Fibroblast of gingiva (primary cell): ENCODE measurements at regions not wholly inside any gene's neighbourhood (a gene's known extent, or its start where the extent isn't known, plus 50 kb on each side); places are given as distances from the start of the nearest gene placed in this dataset.
A peak's percentile ranks its signal among the peaks of the same experiment; 100 is the strongest.
"Not testable (repeated sequence)": the region's sequence is repeated elsewhere in the genome, so short reads cannot be mapped to it uniquely, and the experiment has no call there.

Source experiments
- DNase-seq: peaks from one replicate; pipeline ENCODE4 v3.0.0-alpha.2; 2011; ENCODE audit warnings: low read depth

GRCh38 chr16:31702796-31703195 is 170.8 kb upstream of the ZNF267 start:
- no peak for DNase-seq

GRCh38 chr16:31703526-31704128 is 170.0 kb upstream of the ZNF267 start:
- DNase-seq = no peak

- DNase-seq = no peak
Measured at GRCh38 chr16:31704138-31704537, 169.5 kb upstream of the ZNF267 start.

- no peak for DNase-seq
Measured at GRCh38 chr16:31705371-31705770, 168.2 kb upstream of the ZNF267 start.

- no peak for DNase-seq
Measured at GRCh38 chr16:31706318-31706717, 167.3 kb upstream of the ZNF267 start.

- no peak for DNase-seq
Measured at GRCh38 chr16:31706925-31707324, 166.7 kb upstream of the ZNF267 start.

DNA sequence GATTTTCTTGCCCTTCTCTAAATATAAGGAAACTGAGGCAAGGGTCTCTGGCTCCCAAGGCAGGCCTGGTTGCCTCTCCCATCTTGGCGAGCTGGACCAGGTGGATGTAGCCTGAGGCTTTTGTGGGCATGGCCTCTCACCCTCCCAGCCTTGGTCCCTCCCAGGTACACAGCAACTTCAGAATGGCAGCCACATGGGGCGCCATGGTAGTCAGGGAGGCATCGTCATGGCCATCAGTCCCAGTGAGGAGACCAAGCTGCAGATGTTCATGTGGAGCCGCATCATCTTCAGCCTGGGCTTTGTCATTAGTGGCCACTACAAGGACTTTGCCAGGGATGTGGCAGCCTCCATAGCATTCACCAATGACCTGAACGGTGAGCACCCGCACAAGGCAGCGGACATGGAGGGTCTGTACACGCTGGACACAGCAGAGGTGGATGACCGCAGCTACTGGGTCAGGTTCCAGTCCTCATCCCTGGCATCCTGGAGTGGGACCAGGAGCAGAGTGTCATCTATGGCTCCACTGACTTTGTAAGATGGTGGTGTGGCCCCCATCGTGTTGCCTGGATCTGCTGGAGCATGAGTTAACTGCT is 165.8 kb upstream of the ZNF267 start:
- DNase-seq = no peak

DNA sequence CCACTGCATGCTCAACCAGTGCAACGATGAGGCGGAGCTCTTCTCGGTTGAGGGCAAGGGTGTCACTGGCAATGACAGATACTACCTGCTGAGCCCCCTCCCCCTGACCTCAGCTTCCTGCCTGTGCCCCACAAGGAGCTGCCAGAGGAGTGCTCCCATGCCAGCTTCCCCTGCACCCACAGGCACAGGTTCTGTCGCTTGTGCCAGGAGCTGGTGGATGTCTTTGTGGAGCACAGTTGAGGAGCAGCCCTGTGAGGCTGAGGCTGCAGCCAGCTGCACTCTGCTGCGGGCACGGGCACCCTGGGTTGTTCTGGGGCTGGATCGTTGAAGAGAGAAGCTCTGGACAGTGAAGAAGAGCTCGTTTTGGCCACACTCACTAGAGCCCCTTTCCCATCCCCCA is 165.3 kb upstream of the ZNF267 start:
- no peak for DNase-seq

- DNase-seq = no peak
Measured at GRCh38 chr16:31709181-31709580, 164.4 kb upstream of the ZNF267 start.

- no peak for DNase-seq
Measured at GRCh38 chr16:31710134-31710533, 163.5 kb upstream of the ZNF267 start.

DNA sequence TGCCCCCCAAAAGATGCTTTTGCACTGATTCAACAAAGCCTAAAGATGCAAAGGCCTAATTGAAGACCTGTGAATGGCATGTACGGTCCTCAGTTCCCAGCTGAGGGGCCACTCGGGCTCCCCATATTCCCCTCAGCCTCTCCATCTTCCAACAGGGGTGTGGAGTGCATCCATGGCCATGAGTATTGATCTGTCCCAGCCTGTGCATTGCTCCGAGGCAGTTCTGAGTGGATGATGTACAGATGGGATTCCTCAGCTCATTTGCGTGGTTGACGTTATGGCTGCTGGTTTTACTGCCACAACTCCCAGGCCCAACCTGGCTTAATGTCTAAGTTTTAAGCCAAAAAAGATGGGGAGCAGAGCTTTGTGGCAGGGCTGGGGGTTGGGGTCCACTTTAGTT is 162.7 kb upstream of the ZNF267 start:
- no peak for DNase-seq

- DNase-seq = no peak
Measured at GRCh38 chr16:31711344-31711845, 162.2 kb upstream of the ZNF267 start.

GRCh38 chr16:31712064-31712540 is 161.5 kb upstream of the ZNF267 start:
- DNase-seq = no peak

GRCh38 chr16:31713071-31713944 is 160.3 kb upstream of the ZNF267 start:
- peak; percentile 87 for DNase-seq

GRCh38 chr16:31713945-31714902 is 159.4 kb upstream of the ZNF267 start:
- no peak for DNase-seq

DNA sequence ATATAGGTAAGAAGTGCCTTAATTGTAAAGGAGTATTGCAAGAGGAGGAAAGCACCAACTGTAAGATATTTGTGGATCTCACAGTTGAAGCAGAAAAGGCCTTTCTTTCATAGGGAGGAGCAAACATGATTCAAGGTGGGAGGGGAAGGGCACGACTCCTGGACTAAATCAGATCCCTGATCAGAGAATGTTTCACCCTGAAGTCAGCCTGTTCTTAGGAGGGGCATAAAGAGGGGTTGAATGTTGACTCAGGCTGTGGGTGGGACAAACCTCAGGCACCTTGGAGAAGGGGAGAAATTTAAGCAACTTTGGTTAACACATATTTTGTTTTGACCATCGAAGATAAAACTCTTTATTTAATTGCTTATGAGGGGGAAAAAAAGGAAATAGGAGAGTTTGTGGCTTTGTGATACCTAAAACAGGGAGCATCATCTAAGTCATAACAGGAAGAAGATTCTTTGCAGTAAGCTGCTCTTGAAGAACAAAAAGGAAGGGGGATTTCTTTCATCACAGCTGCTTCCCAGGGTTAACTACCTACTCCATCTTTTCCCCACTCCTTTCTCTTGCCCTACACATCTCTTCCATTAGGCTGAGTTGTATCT is 158.6 kb upstream of the ZNF267 start:
- DNase-seq = no peak

GRCh38 chr16:31715915-31716314 is 157.7 kb upstream of the ZNF267 start:
- DNase-seq = no peak

DNA sequence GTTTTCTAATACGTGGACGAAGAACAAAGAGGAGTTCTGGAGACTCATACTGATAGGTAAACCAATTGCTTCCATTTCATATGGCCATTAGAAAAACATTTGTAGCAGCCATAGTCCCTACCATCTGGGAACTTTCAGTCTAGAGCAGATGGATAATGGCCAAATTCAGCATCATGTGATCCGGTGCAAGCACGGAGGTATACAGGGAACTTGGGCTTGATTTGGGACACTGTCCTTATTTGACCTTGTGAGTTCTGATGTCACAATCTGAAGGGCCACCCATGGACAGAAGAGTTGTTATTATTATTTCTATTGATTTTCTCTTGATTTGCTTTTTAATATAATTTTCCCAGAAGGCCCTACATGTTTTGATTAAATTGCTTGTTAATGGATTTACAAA is 154.6 kb upstream of the ZNF267 start:
- DNase-seq = no peak

DNA sequence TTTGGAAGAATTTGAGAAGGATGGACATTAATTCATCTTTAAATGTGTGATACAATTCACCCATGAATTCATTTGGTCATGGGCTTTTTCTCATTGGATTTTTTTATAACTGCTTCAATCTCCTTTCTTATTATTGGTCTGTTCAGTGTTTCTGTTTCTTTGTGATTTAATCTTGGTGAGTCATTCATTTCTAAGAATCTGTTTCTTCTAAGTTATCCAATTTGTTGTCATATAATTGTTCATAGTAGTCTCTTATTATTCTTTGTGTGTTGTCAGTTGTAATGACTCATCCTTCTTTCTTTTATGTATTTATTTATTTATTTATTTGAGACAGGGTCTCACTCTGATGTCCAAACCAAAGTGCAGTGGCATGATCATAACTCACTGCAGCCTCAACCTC is 146.1 kb upstream of the ZNF267 start:
- no peak for DNase-seq

- DNase-seq = no peak
Measured at GRCh38 chr16:31734265-31734664, 139.3 kb upstream of the ZNF267 start.

DNA sequence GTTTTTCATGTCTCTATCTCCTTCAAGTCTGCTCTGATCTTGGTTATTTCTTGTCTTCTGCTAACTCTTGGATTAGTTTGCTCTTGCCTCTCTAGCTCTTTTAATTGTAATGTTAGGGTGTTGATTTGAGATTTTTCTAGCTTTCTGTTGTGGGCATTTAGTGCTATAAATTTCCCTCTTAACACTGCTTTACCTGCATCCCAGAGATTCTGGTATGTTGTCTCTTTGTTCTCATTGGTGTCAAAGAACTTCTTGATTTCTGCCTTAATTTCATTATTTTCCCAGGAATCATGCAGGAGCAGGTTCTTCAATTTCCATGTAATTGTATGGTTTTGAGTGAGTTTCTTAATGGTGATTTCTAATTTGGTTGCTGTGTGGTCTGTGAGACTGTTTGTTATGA is 128.5 kb upstream of the ZNF267 start:
- DNase-seq = not testable (repeated sequence)
